ENCODE measurements at regions not wholly inside any gene's neighbourhood (a gene's known extent, or its start where the extent isn't known, plus 50 kb on each side); places are given as distances from the start of the nearest gene placed in this dataset.

GRCh38 chr5:89827359-89827758 lies 582.2 kb downstream of the CETN3 start:
- H3K36me3 ChIP-seq (ENCODE audit: insufficient read depth, low read length), result no peaks in the 10 kb centered on the region
- TF ChIP-seq CTCF (IDR thresholded peaks at IDR 0.05; ENCODE audit: insufficient read depth, low read depth, low read length), result no peak
- no peak for TF ChIP-seq EZH2 (IDR thresholded peaks at IDR 0.05; ENCODE audit: insufficient read depth, low read length)
- H3K4me1 ChIP-seq (ENCODE audit: insufficient read depth, low read length), result no peaks in the 10 kb centered on the region
- H3K27ac ChIP-seq (ENCODE audit: low read depth, low read length), result no peak overlapping the region
- no peak for FAIRE-seq
- H3K4me3 ChIP-seq (ENCODE audit: insufficient read depth, low read depth, low read length), result no peak overlapping the region
- H3K9me3 ChIP-seq (ENCODE audit: insufficient read depth, low read depth, low read length), result no peaks in the 10 kb centered on the region
- peaks cover 2% of the 10 kb centered on the region for H3K27me3 Mint-ChIP-seq (ENCODE audit: low read depth, unreplicated experiment)
- H3K4me3 Mint-ChIP-seq (ENCODE audit: unreplicated experiment), result no peak overlapping the region
- no peaks in the 10 kb centered on the region for H4K20me1 ChIP-seq (ENCODE audit: insufficient read depth, low read length)
- no peaks in the 10 kb centered on the region for H3K36me3 Mint-ChIP-seq (ENCODE audit: low read depth, unreplicated experiment)
- no peaks in the 10 kb centered on the region for H3K9me3 Mint-ChIP-seq (ENCODE audit: unreplicated experiment)
- H2AFZ ChIP-seq (ENCODE audit: low read depth, low read length), result no peak overlapping the region
- no peak overlapping the region for H3K27ac Mint-ChIP-seq (ENCODE audit: unreplicated experiment)
- H3K9ac ChIP-seq (ENCODE audit: low read length), result no peak overlapping the region
- H3K4me2 ChIP-seq (ENCODE audit: low read length), result no peak overlapping the region
- no peak for DNase-seq (ENCODE audit: low read depth)
- H3K79me2 ChIP-seq (ENCODE audit: insufficient read depth, low read length), result no peaks in the 10 kb centered on the region
- no peaks in the 10 kb centered on the region for H3K27me3 ChIP-seq (ENCODE audit: insufficient read depth, low read length)
- no peaks in the 10 kb centered on the region for H3K4me1 Mint-ChIP-seq (ENCODE audit: low read depth, unreplicated experiment)

DNA sequence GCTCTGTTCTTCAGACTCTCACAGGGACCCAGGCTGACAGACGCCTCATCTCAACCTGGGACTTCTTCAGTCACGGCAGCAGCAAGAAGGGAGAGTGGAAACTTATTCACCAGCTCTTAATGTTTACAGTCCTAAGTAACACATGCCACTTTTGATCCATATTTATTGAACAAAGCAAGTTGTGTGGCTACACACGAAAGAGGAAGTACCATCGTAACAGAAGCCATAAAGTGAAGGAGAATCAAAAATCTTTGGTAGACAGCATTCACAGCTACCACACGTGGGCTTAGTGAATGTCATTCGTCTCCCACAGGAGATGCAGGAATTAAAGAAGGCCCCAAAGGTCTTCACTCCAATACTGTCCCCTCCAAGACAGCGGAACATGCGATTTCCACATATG lies 582.6 kb downstream of the CETN3 start:
- no peaks in the 10 kb centered on the region for H3K4me1 ChIP-seq (ENCODE audit: insufficient read depth, low read length)
- no peaks in the 10 kb centered on the region for H3K9me3 ChIP-seq (ENCODE audit: insufficient read depth, low read depth, low read length)
- no peaks in the 10 kb centered on the region for H3K36me3 ChIP-seq (ENCODE audit: insufficient read depth, low read length)
- H3K27ac Mint-ChIP-seq (ENCODE audit: unreplicated experiment), result no peak overlapping the region
- no peaks in the 10 kb centered on the region for H3K36me3 Mint-ChIP-seq (ENCODE audit: low read depth, unreplicated experiment)
- H3K9me3 Mint-ChIP-seq (ENCODE audit: unreplicated experiment), result no peaks in the 10 kb centered on the region
- no peak overlapping the region for H3K4me2 ChIP-seq (ENCODE audit: low read length)
- no peaks in the 10 kb centered on the region for H4K20me1 ChIP-seq (ENCODE audit: insufficient read depth, low read length)
- H3K27me3 Mint-ChIP-seq (ENCODE audit: low read depth, unreplicated experiment), result peaks cover 2% of the 10 kb centered on the region
- no peaks in the 10 kb centered on the region for H3K27me3 ChIP-seq (ENCODE audit: insufficient read depth, low read length)
- H3K4me3 ChIP-seq (ENCODE audit: insufficient read depth, low read depth, low read length), result no peak overlapping the region
- FAIRE-seq (no peak), DNase-seq (ENCODE audit: low read depth) (no peak)
- no peak overlapping the region for H3K9ac ChIP-seq (ENCODE audit: low read length)
- no peak overlapping the region for H3K4me3 Mint-ChIP-seq (ENCODE audit: unreplicated experiment)
- H3K79me2 ChIP-seq (ENCODE audit: insufficient read depth, low read length), result no peaks in the 10 kb centered on the region
- H3K4me1 Mint-ChIP-seq (ENCODE audit: low read depth, unreplicated experiment), result no peaks in the 10 kb centered on the region
- TF ChIP-seq CTCF (IDR thresholded peaks at IDR 0.05; ENCODE audit: insufficient read depth, low read depth, low read length), result no peak
- no peak for TF ChIP-seq EZH2 (IDR thresholded peaks at IDR 0.05; ENCODE audit: insufficient read depth, low read length)
- H3K27ac ChIP-seq (ENCODE audit: low read depth, low read length), result no peak overlapping the region
- no peak overlapping the region for H2AFZ ChIP-seq (ENCODE audit: low read depth, low read length)

- H4K20me1 ChIP-seq (ENCODE audit: insufficient read depth, low read length), result no peaks in the 10 kb centered on the region
- H3K4me1 ChIP-seq (ENCODE audit: insufficient read depth, low read length), result no peaks in the 10 kb centered on the region
- H3K4me2 ChIP-seq (ENCODE audit: low read length), result no peak overlapping the region
- H3K9ac ChIP-seq (ENCODE audit: low read length), result no peak overlapping the region
- no peaks in the 10 kb centered on the region for H3K27me3 ChIP-seq (ENCODE audit: insufficient read depth, low read length)
- H3K27me3 Mint-ChIP-seq (ENCODE audit: low read depth, unreplicated experiment), result peaks cover 2% of the 10 kb centered on the region
- DNase-seq (ENCODE audit: low read depth) (no peak), FAIRE-seq (no peak)
- no peak overlapping the region for H2AFZ ChIP-seq (ENCODE audit: low read depth, low read length)
- TF ChIP-seq EZH2 (IDR thresholded peaks at IDR 0.05; ENCODE audit: insufficient read depth, low read length), result no peak
- TF ChIP-seq CTCF (IDR thresholded peaks at IDR 0.05; ENCODE audit: insufficient read depth, low read depth, low read length), result no peak
- no peak overlapping the region for H3K27ac Mint-ChIP-seq (ENCODE audit: unreplicated experiment)
- no peaks in the 10 kb centered on the region for H3K36me3 Mint-ChIP-seq (ENCODE audit: low read depth, unreplicated experiment)
- no peaks in the 10 kb centered on the region for H3K36me3 ChIP-seq (ENCODE audit: insufficient read depth, low read length)
- no peak overlapping the region for H3K4me3 ChIP-seq (ENCODE audit: insufficient read depth, low read depth, low read length)
- H3K9me3 Mint-ChIP-seq (ENCODE audit: unreplicated experiment), result no peaks in the 10 kb centered on the region
- no peak overlapping the region for H3K27ac ChIP-seq (ENCODE audit: low read depth, low read length)
- no peaks in the 10 kb centered on the region for H3K4me1 Mint-ChIP-seq (ENCODE audit: low read depth, unreplicated experiment)
- H3K4me3 Mint-ChIP-seq (ENCODE audit: unreplicated experiment), result no peak overlapping the region
- H3K9me3 ChIP-seq (ENCODE audit: insufficient read depth, low read depth, low read length), result no peaks in the 10 kb centered on the region
- H3K79me2 ChIP-seq (ENCODE audit: insufficient read depth, low read length), result no peaks in the 10 kb centered on the region
These were observed 586.5 kb downstream of the CETN3 start for GRCh38 chr5:89823046-89823445.
